ENCODE measurements at regions not wholly inside any gene's neighbourhood (a gene's known extent, or its start where the extent isn't known, plus 50 kb on each side); places are given as distances from the start of the nearest gene placed in this dataset.

- TF ChIP-seq NFIC (IDR thresholded peaks at IDR 0.05), result no peak
- TF ChIP-seq EP300 (IDR thresholded peaks at IDR 0.05; ENCODE audit: borderline replicate concordance), result no peak
- no peak for TF ChIP-seq MAX (IDR thresholded peaks at IDR 0.05)
- TF ChIP-seq TEAD4 (IDR thresholded peaks at IDR 0.05), result no peak
- TF ChIP-seq FOXM1 (IDR thresholded peaks at IDR 0.05; ENCODE audit: borderline replicate concordance, low read depth), result no peak
- TF ChIP-seq CEBPB (IDR thresholded peaks at IDR 0.05), result no peak
Observed at GRCh38 chr3:70568626-70569025, 256.2 kb upstream of the MDFIC2 start.

GRCh38 chr3:70565861-70566260 is 253.4 kb upstream of the MDFIC2 start:
- TF ChIP-seq YY1 (IDR thresholded peaks at IDR 0.05; ENCODE audit: low read depth) (no peak), EP300 (IDR thresholded peaks at IDR 0.05; ENCODE audit: borderline replicate concordance) (no peak), TAF1 (IDR thresholded peaks at IDR 0.05; ENCODE audit: low read depth) (no peak), CEBPB (IDR thresholded peaks at IDR 0.05) (no peak), RAD21 (IDR thresholded peaks at IDR 0.05; ENCODE audit: low read depth) (no peak), REST (IDR thresholded peaks at IDR 0.05; ENCODE audit: low read depth) (no peak), TCF12 (IDR thresholded peaks at IDR 0.05; ENCODE audit: low read depth) (no peak), CREB1 (IDR thresholded peaks at IDR 0.05; ENCODE audit: low read depth) (no peak), USF1 (IDR thresholded peaks at IDR 0.05) (no peak), MAX (IDR thresholded peaks at IDR 0.05) (no peak), ZBTB7A (IDR thresholded peaks at IDR 0.05; ENCODE audit: low read depth) (no peak), FOXM1 (IDR thresholded peaks at IDR 0.05; ENCODE audit: borderline replicate concordance, low read depth) (no peak), TEAD4 (IDR thresholded peaks at IDR 0.05) (no peak), EGR1 (IDR thresholded peaks at IDR 0.05) (no peak), NFIC (IDR thresholded peaks at IDR 0.05) (no peak)

- no peak for TF ChIP-seq ZBTB7A (IDR thresholded peaks at IDR 0.05; ENCODE audit: low read depth)
- no peak for TF ChIP-seq CEBPB (IDR thresholded peaks at IDR 0.05)
- TF ChIP-seq FOXM1 (IDR thresholded peaks at IDR 0.05; ENCODE audit: borderline replicate concordance, low read depth), result no peak
- TF ChIP-seq MAX (IDR thresholded peaks at IDR 0.05), result no peak
- no peak for TF ChIP-seq REST (IDR thresholded peaks at IDR 0.05; ENCODE audit: low read depth)
- no peak for TF ChIP-seq YY1 (IDR thresholded peaks at IDR 0.05; ENCODE audit: low read depth)
- no peak for TF ChIP-seq EP300 (IDR thresholded peaks at IDR 0.05; ENCODE audit: borderline replicate concordance)
- TF ChIP-seq TCF12 (IDR thresholded peaks at IDR 0.05; ENCODE audit: low read depth), result no peak
- TF ChIP-seq TAF1 (IDR thresholded peaks at IDR 0.05; ENCODE audit: low read depth), result no peak
- no peak for TF ChIP-seq NFIC (IDR thresholded peaks at IDR 0.05)
- TF ChIP-seq RAD21 (IDR thresholded peaks at IDR 0.05; ENCODE audit: low read depth), result no peak
- TF ChIP-seq CREB1 (IDR thresholded peaks at IDR 0.05; ENCODE audit: low read depth), result no peak
- no peak for TF ChIP-seq USF1 (IDR thresholded peaks at IDR 0.05)
- no peak for TF ChIP-seq EGR1 (IDR thresholded peaks at IDR 0.05)
- TF ChIP-seq TEAD4 (IDR thresholded peaks at IDR 0.05), result no peak
Observed at GRCh38 chr3:70564552-70564951, 252.1 kb upstream of the MDFIC2 start.

GRCh38 chr3:70561796-70562195 is 249.4 kb upstream of the MDFIC2 start:
- TF ChIP-seq MAX (IDR thresholded peaks at IDR 0.05) (no peak), EP300 (IDR thresholded peaks at IDR 0.05; ENCODE audit: borderline replicate concordance) (no peak), TEAD4 (IDR thresholded peaks at IDR 0.05) (no peak), REST (IDR thresholded peaks at IDR 0.05; ENCODE audit: low read depth) (no peak), NFIC (IDR thresholded peaks at IDR 0.05) (no peak), FOXM1 (IDR thresholded peaks at IDR 0.05; ENCODE audit: borderline replicate concordance, low read depth) (no peak), ZBTB7A (IDR thresholded peaks at IDR 0.05; ENCODE audit: low read depth) (no peak), RAD21 (IDR thresholded peaks at IDR 0.05; ENCODE audit: low read depth) (no peak), YY1 (IDR thresholded peaks at IDR 0.05; ENCODE audit: low read depth) (no peak), CEBPB (IDR thresholded peaks at IDR 0.05) (no peak)
